ENCODE measurements at regions not wholly inside any gene's neighbourhood (a gene's known extent, or its start where the extent isn't known, plus 50 kb on each side); places are given as distances from the start of the nearest gene placed in this dataset.
"Not testable (repeated sequence)": the region's sequence is repeated elsewhere in the genome, so short reads cannot be mapped to it uniquely, and the experiment has no call there.

- FAIRE-seq, result no peak
Observed at GRCh38 chr14:71237556-71237955, 330.3 kb downstream of the PCNX1 start.

GRCh38 chr14:71238835-71239234 is 331.6 kb downstream of the PCNX1 start:
- FAIRE-seq (no peak), DNase-seq (ENCODE audit: insufficient read length, low spot score) (no peak)

More at GRCh38 chr14:71237556-71237955, 330.3 kb downstream of the PCNX1 start:
- no peak for DNase-seq (ENCODE audit: insufficient read length, low spot score)

- FAIRE-seq, result peak; percentile 75
- DNase-seq (ENCODE audit: insufficient read length, low spot score), result no peak
Observed at GRCh38 chr14:71240171-71240570, 332.9 kb downstream of the PCNX1 start.

- DNase-seq (ENCODE audit: insufficient read length, low spot score), result no peak
- FAIRE-seq, result peak; percentile 4
Observed at GRCh38 chr14:71240866-71241520, 333.7 kb downstream of the PCNX1 start.

GRCh38 chr14:71242237-71242748 is 335.0 kb downstream of the PCNX1 start:
- DNase-seq (ENCODE audit: insufficient read length, low spot score) (no peak), FAIRE-seq (peak; percentile 90)

- DNase-seq (ENCODE audit: insufficient read length, low spot score), result no peak
- FAIRE-seq, result peak; percentile 20
Observed at GRCh38 chr14:71243697-71244096, 336.4 kb downstream of the PCNX1 start.

GRCh38 chr14:71244341-71244740 is 337.1 kb downstream of the PCNX1 start:
- no peak for FAIRE-seq
- DNase-seq (ENCODE audit: insufficient read length, low spot score), result no peak

GRCh38 chr14:71245659-71246361 is 338.6 kb downstream of the PCNX1 start:
- FAIRE-seq (peak; percentile 82), DNase-seq (ENCODE audit: insufficient read length, low spot score) (no peak)

GRCh38 chr14:71246539-71246938 is 339.3 kb downstream of the PCNX1 start:
- DNase-seq (ENCODE audit: insufficient read length, low spot score) (no peak), FAIRE-seq (peak; percentile 48)

GRCh38 chr14:71247106-71247505 is 339.8 kb downstream of the PCNX1 start:
- DNase-seq (ENCODE audit: insufficient read length, low spot score) (no peak), FAIRE-seq (peak; percentile 84)

GRCh38 chr14:71248194-71248593 is 340.9 kb downstream of the PCNX1 start:
- no peak for DNase-seq (ENCODE audit: insufficient read length, low spot score)
- no peak for FAIRE-seq

GRCh38 chr14:71250347-71250746 is 343.1 kb downstream of the PCNX1 start:
- no peak for DNase-seq (ENCODE audit: insufficient read length, low spot score)

GRCh38 chr14:71250791-71251190 is 343.5 kb downstream of the PCNX1 start:
- DNase-seq (ENCODE audit: insufficient read length, low spot score) (no peak), FAIRE-seq (no peak)

More at GRCh38 chr14:71250347-71250746, 343.1 kb downstream of the PCNX1 start:
- peak; percentile 44 for FAIRE-seq

GRCh38 chr14:71254091-71254719 is 346.9 kb downstream of the PCNX1 start:
- not testable (repeated sequence) for FAIRE-seq; DNase-seq (ENCODE audit: insufficient read length, low spot score)

GRCh38 chr14:71261206-71261605 is 353.9 kb downstream of the PCNX1 start:
- FAIRE-seq, result peak; percentile 66
- no peak for DNase-seq (ENCODE audit: insufficient read length, low spot score)

- DNase-seq (ENCODE audit: insufficient read length, low spot score) (no peak), FAIRE-seq (peak; percentile 58)
Observed at GRCh38 chr14:71262441-71262840, 355.2 kb downstream of the PCNX1 start.

GRCh38 chr14:71264260-71264659 is 357.0 kb downstream of the PCNX1 start:
- DNase-seq (ENCODE audit: insufficient read length, low spot score) (no peak), FAIRE-seq (peak; percentile 58)

- no peak for DNase-seq (ENCODE audit: insufficient read length, low spot score)
- peak; percentile 51 for FAIRE-seq
Observed at GRCh38 chr14:71267007-71267513, 359.8 kb downstream of the PCNX1 start.

GRCh38 chr14:71267691-71268090 is 360.4 kb downstream of the PCNX1 start:
- no peak for FAIRE-seq
- no peak for DNase-seq (ENCODE audit: insufficient read length, low spot score)

- FAIRE-seq (peak; percentile 74), DNase-seq (ENCODE audit: insufficient read length, low spot score) (no peak)
Observed at GRCh38 chr14:71270111-71270510, 362.9 kb downstream of the PCNX1 start.
